OCI-LY7 (cell line): ENCODE measurements at regions not wholly inside any gene's neighbourhood (a gene's known extent, or its start where the extent isn't known, plus 50 kb on each side); places are given as distances from the start of the nearest gene placed in this dataset.

Experiments
- BruUV-seq: library from RNA; stranded (reverse); fragments of 400-500 nt; replicated peaks from 2 replicates; lab custom pipeline; 2021; lab: Mats Ljungman, UMichigan
- CTCF ChIA-PET: fragments of 300-600 bp; sonication (Branson Sonifier 250); formaldehyde crosslinking; loops from one replicate; lab custom pipeline; 2022; ENCODE audit warnings: antibody characterized with exemption; ENCODE audit not compliant: unreplicated experiment; lab: Charles Lee
- POLR2A ChIA-PET: fragments of 300-600 bp; sonication (Branson Sonifier 250); formaldehyde crosslinking; loops from one replicate; lab custom pipeline; 2022; ENCODE audit warnings: antibody characterized with exemption; lab: Charles Lee
- DNase-seq: peaks from one replicate; pipeline ENCODE4 v3.0.0-alpha.2; 2015; ENCODE audit warnings: low spot score
- H2AFZ ChIP-seq: fragments of 200-600 bp; sonication (generic), shearing (Covaris generic); 2 replicates; pipeline ENCODE4 v1.6.1; 2014; ENCODE audit warnings: mild to moderate bottlenecking, antibody characterized with exemption, low read length, moderate library complexity
- H3K27ac ChIP-seq: fragments of 200-600 bp; sonication (generic); 2 replicates; pipeline ENCODE4 v1.5.1; 2014; ENCODE audit warnings: mixed run types, low read depth, mild to moderate bottlenecking, moderate library complexity, low read length, inconsistent platforms; ENCODE audit not compliant: poor library complexity, severe bottlenecking
- H3K36me3 ChIP-seq: fragments of 200-600 bp; sonication (generic); 2 replicates; pipeline ENCODE4 v1.6.1; 2014; ENCODE audit warnings: mild to moderate bottlenecking, antibody characterized with exemption, low read length, moderate library complexity, mixed read lengths; ENCODE audit not compliant: insufficient read depth
- H3K4me1 ChIP-seq: fragments of 200-600 bp; sonication (generic); 2 replicates; pipeline ENCODE4 v1.5.1; 2014; ENCODE audit warnings: mild to moderate bottlenecking, low read length; ENCODE audit not compliant: insufficient read depth, poor library complexity, severe bottlenecking
- H3K4me2 ChIP-seq: fragments of 200-600 bp; sonication (generic); 2 replicates; pipeline ENCODE4 v1.6.1; 2014; ENCODE audit warnings: mild to moderate bottlenecking, low read length
- H3K4me3 ChIP-seq: fragments of 200-600 bp; sonication (generic); 2 replicates; pipeline ENCODE4 v1.5.1; 2014; ENCODE audit warnings: mild to moderate bottlenecking, low read depth, low read length; ENCODE audit not compliant: poor library complexity, severe bottlenecking
- H3K79me2 ChIP-seq: fragments of 200-600 bp; sonication (generic); 2 replicates; pipeline ENCODE4 v1.6.1; 2016; ENCODE audit warnings: low read depth, mild to moderate bottlenecking, low read length, moderate library complexity, mixed read lengths; ENCODE audit not compliant: insufficient read depth
- H3K9me2 ChIP-seq: fragments of 200-600 bp; sonication (generic); 2 replicates; pipeline ENCODE4 v1.6.1; 2016; ENCODE audit warnings: mild to moderate bottlenecking, low read length, mixed read lengths; ENCODE audit not compliant: insufficient read depth
- H3K9me3 ChIP-seq: fragments of 200-600 bp; sonication (generic); 2 replicates; pipeline ENCODE4 v1.6.1; 2014; ENCODE audit warnings: mild to moderate bottlenecking, mixed run types, low read length, mixed read lengths
- H4K20me1 ChIP-seq: fragments of 200-600 bp; sonication (generic); 2 replicates; pipeline ENCODE4 v1.6.1; 2014; ENCODE audit warnings: mild to moderate bottlenecking, antibody characterized with exemption, low read length, moderate library complexity, mixed read lengths; ENCODE audit not compliant: insufficient read depth
- CTCF ChIP-seq: fragments of 200-600 bp; sonication (generic); conservative IDR thresholded peaks from 2 replicates; pipeline ENCODE4 v1.5.1; 2014; ENCODE audit warnings: mild to moderate bottlenecking, antibody characterized with exemption, low read length, moderate library complexity, mixed read lengths
- EZH2phosphoT487 ChIP-seq: fragments of 200-600 bp; sonication (generic); IDR thresholded peaks from 2 replicates; pipeline ENCODE4 v1.6.1; 2018; ENCODE audit warnings: low read depth, borderline replicate concordance, mild to moderate bottlenecking, mixed run types, antibody characterized with exemption, low read length, moderate library complexity, mixed read lengths
- intact Hi-C: fragments of 100-400 bp; cut with micrococcal nuclease; formaldehyde crosslinking; loops from one replicate; pipeline ENCODE4 v1.10.0; 2022; ENCODE audit not compliant: unreplicated experiment

GRCh38 chr4:129378364-129378763 is 282.4 kb downstream of the C4orf33 start:
- no peak for DNase-seq
- Histone ChIP-seq H3K9me3 (no peaks in the 10 kb centered on the region), H3K4me3 (no peak overlapping the region), H3K36me3 (no peaks in the 10 kb centered on the region), H2AFZ (no peak overlapping the region), H3K79me2 (no peaks in the 10 kb centered on the region), H3K4me1 (no peaks in the 10 kb centered on the region), H3K27ac (no peak overlapping the region), H3K4me2 (no peak overlapping the region), H4K20me1 (no peaks in the 10 kb centered on the region), H3K9me2 (no peaks in the 10 kb centered on the region)
- CTCF ChIA-PET: no interaction called here
- POLR2A ChIA-PET: interaction anchor here (0.8 to 1.3 kb wide), 3 partner anchors 9 to 201 kb away, joined by 3 to 8 read pairs (median 4); no protein-coding TSS in a partner anchor
- no TSS peak for BruUV-seq
- intact Hi-C loops: no loop called here
- TF ChIP-seq CTCF: no peak
- TF ChIP-seq EZH2phosphoT487: no peak

DNA sequence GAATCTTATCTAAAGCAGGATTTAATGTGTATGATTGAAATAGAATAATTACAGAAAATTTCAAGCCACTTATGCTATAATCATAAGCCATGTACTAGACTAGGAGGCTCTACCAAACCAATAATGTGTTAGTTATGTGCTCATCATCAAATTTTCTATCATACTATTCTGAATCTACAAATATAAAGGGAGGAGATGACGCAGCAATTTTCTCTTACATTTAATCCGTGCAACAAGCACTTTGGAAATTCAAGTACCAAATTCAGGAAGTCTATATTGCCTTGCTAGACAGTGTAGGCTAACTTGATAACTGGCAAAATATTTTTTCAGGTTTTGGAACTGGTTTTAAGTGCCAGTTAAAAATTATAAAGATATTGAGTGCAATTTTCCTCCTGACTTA is 283.5 kb downstream of the C4orf33 start:
- Histone ChIP-seq H4K20me1 (no peaks in the 10 kb centered on the region), H3K79me2 (no peaks in the 10 kb centered on the region), H3K9me2 (no peaks in the 10 kb centered on the region), H3K4me3 (no peak overlapping the region), H3K9me3 (no peaks in the 10 kb centered on the region), H3K4me1 (no peaks in the 10 kb centered on the region), H3K36me3 (no peaks in the 10 kb centered on the region), H2AFZ (no peak overlapping the region), H3K4me2 (no peak overlapping the region), H3K27ac (no peak overlapping the region)
- POLR2A ChIA-PET: no interaction called here
- CTCF ChIA-PET: no interaction called here
- intact Hi-C loops: no loop called here
- DNase-seq: no peak
- no peak for TF ChIP-seq CTCF
- TF ChIP-seq EZH2phosphoT487: no peak
- BruUV-seq: no TSS peak

DNA sequence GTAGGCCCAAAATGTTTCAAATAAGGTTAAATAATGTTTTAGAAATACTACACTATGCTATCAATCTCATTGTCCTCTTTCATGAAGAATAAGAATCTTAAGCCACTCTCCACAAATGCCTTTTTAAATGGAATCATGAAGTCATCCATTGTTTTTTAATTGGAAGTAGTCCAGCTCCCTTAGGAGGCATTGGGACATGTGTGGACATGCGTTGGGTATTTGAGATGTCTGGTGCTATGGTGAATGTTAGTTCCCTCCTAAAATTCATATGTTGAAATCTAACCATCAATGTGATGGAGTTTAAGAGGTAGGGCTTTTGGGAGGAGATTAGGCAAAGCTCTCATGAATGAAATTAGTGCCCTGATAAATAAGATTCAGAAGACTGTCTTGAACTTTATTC is 289.0 kb downstream of the C4orf33 start:
- Histone ChIP-seq H3K4me3 (no peak overlapping the region), H3K79me2 (no peaks in the 10 kb centered on the region), H3K4me1 (no peaks in the 10 kb centered on the region), H4K20me1 (no peaks in the 10 kb centered on the region), H3K27ac (no peak overlapping the region), H3K9me2 (no peaks in the 10 kb centered on the region), H3K9me3 (no peaks in the 10 kb centered on the region), H3K4me2 (no peak overlapping the region), H2AFZ (no peak overlapping the region), H3K36me3 (no peaks in the 10 kb centered on the region)
- intact Hi-C loops: no loop called here
- BruUV-seq: no TSS peak
- POLR2A ChIA-PET: no interaction called here
- CTCF ChIA-PET: no interaction called here
- TF ChIP-seq EZH2phosphoT487: no peak
- TF ChIP-seq CTCF: no peak
- no peak for DNase-seq
